GM12865 (cell line): ENCODE measurements at regions not wholly inside any gene's neighbourhood (a gene's known extent, or its start where the extent isn't known, plus 50 kb on each side); places are given as distances from the start of the nearest gene placed in this dataset.

ENCODE experiments used
- DNase-seq: peaks from one replicate; pipeline ENCODE4 v3.0.0; 2010; ENCODE audit warnings: low read depth
- H3K4me3 ChIP-seq: 2 replicates; pipeline ENCODE4 v1.5.1; 2011; ENCODE audit warnings: mild to moderate bottlenecking, low read depth, low read length, control low read depth
- TF ChIP-seq, protein P1 (sequence below): IDR thresholded peaks from 2 replicates; pipeline ENCODE4 v1.5.1; 2011; ENCODE audit warnings: low read length, control low read depth, low read depth, inconsistent platforms; ENCODE audit not compliant: insufficient read depth; ENCODE audit errors: missing control alignments

DNA sequence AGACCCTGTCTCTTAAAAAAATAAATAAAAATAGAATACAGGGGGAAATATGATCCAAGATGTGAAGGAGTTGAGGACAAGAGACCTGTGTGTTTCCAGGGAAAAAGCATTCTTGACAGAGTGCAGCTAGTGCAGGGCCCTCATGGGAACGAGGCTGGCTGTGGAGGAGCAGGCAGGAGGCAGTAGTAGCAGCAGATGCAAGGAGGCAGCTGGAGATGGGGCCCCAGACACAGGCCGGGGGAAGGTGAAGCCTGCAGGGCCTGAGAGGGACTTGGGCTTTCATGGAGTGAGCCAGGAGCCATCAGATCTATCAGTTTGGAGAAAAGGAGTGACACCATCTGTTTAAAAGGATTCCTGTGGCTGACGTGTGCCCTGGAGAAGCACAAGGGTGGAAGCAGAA lies 71.4 kb upstream of the ZNF438 start:
- no peak for DNase-seq
- no peak overlapping the region for H3K4me3 ChIP-seq
- TF ChIP-seq, protein P1, sequence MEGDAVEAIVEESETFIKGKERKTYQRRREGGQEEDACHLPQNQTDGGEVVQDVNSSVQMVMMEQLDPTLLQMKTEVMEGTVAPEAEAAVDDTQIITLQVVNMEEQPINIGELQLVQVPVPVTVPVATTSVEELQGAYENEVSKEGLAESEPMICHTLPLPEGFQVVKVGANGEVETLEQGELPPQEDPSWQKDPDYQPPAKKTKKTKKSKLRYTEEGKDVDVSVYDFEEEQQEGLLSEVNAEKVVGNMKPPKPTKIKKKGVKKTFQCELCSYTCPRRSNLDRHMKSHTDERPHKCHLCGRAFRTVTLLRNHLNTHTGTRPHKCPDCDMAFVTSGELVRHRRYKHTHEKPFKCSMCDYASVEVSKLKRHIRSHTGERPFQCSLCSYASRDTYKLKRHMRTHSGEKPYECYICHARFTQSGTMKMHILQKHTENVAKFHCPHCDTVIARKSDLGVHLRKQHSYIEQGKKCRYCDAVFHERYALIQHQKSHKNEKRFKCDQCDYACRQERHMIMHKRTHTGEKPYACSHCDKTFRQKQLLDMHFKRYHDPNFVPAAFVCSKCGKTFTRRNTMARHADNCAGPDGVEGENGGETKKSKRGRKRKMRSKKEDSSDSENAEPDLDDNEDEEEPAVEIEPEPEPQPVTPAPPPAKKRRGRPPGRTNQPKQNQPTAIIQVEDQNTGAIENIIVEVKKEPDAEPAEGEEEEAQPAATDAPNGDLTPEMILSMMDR = no peak

DNA sequence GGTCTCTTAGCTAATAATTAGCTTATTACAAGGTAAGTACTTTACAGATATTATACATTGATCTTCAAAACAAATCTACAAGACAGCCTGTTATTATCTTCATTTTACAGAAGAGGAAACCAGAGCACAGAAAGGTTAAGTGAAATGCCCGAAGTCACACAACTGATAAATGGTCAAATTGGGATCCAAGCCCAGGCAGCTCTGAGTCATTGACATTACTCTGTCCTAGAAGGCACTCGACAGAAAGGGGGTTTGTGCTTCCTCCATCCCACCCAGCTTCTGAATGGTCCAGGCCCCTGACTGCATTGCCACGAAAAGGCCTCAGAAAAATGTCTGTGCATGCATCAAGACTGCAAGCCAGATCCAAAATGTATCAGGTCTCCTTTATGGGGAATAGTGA lies 81.3 kb upstream of the ZNF438 start:
- DNase-seq = no peak
- TF ChIP-seq, protein P1 = no peak
- H3K4me3 ChIP-seq = no peak overlapping the region

DNA sequence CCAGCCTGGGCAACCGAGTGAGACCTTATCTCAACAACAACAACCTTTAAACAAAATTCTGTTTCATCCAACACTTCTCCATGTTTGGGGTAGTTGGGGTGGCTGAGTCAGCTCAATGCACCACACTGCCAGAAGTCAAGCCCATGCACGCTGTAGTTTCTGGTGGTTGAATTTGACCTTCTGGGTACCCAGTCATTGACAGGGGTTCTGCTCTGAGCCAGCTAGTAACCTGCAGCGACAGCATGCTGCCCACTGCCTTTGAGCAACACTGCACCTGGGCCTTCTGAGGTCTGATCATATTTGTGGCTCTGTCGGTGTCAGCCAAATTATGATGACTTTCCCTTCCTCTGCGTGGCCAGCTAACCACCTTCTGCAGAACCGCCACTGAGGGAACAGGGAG lies 84.6 kb upstream of the ZNF438 start:
- H3K4me3 ChIP-seq = no peak overlapping the region
- TF ChIP-seq, protein P1 = no peak
- no peak for DNase-seq

DNA sequence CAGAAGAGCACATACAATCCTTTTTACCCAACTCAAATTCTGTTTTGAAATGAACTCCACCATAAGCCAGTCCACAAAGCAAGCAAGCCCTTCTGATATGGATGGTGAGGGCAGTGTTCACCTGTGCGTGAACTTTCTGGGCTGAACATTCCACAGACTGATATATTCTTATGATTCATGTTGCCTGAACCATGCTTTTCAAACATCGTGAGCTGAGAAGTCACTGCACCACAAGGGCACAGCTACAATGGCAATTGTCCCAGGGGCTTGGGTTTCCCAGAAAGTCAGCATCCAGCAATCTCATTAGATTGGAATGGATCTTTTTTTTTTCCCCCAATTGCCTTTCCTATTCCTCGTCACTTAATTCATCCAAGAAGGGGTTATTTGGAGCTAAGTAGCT lies 86.9 kb upstream of the ZNF438 start:
- no peak overlapping the region for H3K4me3 ChIP-seq
- DNase-seq = no peak
- TF ChIP-seq, protein P1 = no peak

DNA sequence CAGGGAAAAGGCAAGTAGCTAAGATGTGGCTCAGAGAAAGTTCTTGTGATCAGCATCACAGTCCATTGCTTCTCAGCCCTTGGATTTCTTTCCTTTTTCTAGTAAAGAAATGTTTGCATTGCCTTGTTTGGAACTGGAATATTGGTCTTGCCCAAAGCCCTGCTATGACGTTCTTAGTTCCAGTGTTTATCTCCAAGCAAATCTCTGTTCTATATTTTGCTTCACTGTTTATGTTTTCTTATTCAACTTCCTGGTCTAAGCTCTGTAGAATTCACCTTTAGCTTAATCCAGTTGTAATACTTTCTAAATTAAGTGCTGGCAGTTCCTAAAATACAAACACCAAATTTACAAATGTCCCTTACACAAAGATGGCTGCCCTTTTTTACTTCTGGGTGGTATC lies 88.7 kb upstream of the ZNF438 start:
- TF ChIP-seq, protein P1 = no peak

DNA sequence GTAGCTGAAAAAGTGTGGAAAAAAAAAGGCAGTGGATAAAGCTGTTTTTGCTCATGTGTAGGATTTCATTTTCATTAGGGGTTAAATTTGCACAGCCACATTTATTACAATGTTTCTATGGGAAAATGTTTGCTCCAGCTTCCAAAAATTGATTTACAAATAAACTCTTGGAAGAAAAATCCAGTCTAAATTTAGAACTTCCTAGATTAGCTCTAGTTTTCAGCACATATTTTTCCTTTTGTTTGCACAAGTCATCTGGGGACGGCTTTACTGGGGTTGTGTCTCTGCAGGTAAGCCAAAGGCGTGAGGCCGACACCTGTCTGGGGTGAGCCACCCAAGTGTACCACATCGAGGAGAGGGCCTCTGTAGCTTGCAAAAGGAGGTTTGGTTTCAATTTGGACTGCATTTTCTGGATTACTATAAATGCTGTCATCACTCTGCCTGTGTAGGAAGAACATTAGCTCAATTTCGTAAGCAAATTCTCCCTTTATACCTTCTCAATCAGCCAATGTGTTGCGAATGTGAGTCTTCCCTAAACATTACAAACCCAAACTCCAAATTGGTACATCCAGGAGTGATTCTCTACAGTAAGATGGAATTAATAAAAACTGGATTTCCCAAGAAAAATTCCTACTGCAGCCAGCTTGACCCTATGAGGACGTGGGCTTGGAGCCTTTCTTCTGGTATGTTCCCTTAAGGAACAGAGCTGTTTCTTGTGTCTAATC lies 89.5 kb upstream of the ZNF438 start:
- TF ChIP-seq, protein P1 = no peak
- no peak for DNase-seq
- no peak overlapping the region for H3K4me3 ChIP-seq

More for the DNA sequence above, 88.7 kb upstream of the ZNF438 start:
- no peak overlapping the region for H3K4me3 ChIP-seq
- no peak for DNase-seq

DNA sequence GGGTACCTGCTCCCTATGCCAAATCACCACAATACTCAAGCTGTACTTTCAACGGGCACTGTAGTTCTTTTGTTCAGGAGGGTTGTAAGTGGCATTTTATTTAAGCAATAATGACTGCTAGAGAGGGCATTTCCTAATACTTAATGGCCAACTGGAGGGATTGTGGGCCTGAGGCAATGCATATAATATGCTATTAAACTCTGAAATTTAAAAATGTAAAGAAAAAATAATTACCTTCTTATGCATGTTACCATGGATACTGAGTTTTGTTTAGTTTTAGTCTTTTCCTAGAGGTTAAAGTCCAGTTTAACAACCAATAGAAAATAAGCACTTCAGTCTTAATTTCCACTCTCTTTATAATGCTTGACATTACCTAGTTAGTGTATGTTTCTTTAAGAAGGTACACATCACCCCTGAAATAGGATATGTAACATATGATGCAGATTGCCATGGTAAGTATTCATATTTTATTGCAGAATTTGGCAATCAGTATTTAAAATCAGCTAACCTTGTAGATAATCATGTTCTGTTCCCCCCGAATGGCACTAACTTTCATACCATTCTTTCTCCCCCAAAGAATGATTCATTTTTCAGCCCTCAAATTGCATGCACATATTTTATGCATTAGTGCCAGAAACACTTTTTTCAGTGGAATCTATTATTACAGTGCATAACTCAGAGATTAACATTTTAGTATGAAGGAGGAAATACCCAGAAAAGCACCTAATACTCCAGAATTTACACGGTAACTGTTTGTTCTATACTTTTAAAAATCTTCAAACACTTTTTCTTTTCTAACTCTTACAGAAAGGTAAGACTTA lies 90.3 kb upstream of the ZNF438 start:
- no peak for DNase-seq
- TF ChIP-seq, protein P1 = no peak
- H3K4me3 ChIP-seq = no peak overlapping the region
